ENCODE measurements at regions not wholly inside any gene's neighbourhood (a gene's known extent, or its start where the extent isn't known, plus 50 kb on each side); places are given as distances from the start of the nearest gene placed in this dataset.

DNA sequence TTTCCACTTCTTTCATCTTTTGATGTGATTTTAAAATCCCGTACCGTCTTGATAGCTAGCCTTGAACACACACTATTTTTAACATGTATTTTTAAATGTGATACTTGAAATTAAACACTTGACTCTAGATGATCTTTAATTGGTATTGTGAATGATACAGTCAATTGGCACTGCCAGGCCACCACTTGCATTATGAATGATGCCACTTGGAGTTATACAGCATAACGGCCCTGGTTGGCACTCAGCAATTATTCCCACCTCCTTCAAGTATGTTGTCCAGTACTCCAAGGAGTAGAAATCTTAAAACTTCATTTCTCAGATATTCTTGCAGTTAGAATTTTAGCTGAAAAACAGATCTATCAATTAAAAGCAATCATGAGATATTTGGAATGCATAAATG lies 62.9 kb downstream of the TENT5A start:
- ATAC-seq (ENCODE audit: insufficient read depth, low FRiP score) (no peak), DNase-seq (no peak)
- TF ChIP-seq, protein P1, sequence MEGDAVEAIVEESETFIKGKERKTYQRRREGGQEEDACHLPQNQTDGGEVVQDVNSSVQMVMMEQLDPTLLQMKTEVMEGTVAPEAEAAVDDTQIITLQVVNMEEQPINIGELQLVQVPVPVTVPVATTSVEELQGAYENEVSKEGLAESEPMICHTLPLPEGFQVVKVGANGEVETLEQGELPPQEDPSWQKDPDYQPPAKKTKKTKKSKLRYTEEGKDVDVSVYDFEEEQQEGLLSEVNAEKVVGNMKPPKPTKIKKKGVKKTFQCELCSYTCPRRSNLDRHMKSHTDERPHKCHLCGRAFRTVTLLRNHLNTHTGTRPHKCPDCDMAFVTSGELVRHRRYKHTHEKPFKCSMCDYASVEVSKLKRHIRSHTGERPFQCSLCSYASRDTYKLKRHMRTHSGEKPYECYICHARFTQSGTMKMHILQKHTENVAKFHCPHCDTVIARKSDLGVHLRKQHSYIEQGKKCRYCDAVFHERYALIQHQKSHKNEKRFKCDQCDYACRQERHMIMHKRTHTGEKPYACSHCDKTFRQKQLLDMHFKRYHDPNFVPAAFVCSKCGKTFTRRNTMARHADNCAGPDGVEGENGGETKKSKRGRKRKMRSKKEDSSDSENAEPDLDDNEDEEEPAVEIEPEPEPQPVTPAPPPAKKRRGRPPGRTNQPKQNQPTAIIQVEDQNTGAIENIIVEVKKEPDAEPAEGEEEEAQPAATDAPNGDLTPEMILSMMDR (IDR thresholded peaks at IDR 0.05; ENCODE audit: control extremely low read depth, extremely low read depth) = no peak
- no peak overlapping the region for H3K27ac ChIP-seq (ENCODE audit: low read depth in 1 of 2, low read length in 1 of 2)
- no peak overlapping the region for H3K4me3 ChIP-seq
- no peaks in the 10 kb centered on the region for H3K36me3 ChIP-seq (ENCODE audit: control insufficient read depth in 4 of 4, insufficient read depth in 4 of 4, low read length in 4 of 4)
- H3K27me3 ChIP-seq (ENCODE audit: control insufficient read depth in 3 of 3, insufficient read depth in 3 of 3, low read length in 2 of 3) = no peaks in the 10 kb centered on the region
- no peaks in the 10 kb centered on the region for H3K9me3 ChIP-seq (ENCODE audit: control insufficient read depth in 4 of 4, insufficient read depth in 3 of 4, low read length in 3 of 4)
- H3K9ac ChIP-seq (ENCODE audit: insufficient read depth in 1 of 2, low read length in 2 of 2) = no peak overlapping the region
- WGBS, 2 donors = 83 to 88% methylated on average over 3 of the region's 3 CpGs
- peaks cover 0 to 4% (median 0%) of the 10 kb centered on the region in 5 donors for H3K4me1 ChIP-seq (ENCODE audit: control insufficient read depth in 5 of 5, insufficient read depth in 5 of 5, low read length in 5 of 5)

GRCh38 chr6:81683912-81684311 lies 68.6 kb downstream of the TENT5A start:
- ATAC-seq (ENCODE audit: insufficient read depth, low FRiP score) (no peak), DNase-seq (no peak)
- Histone ChIP-seq H3K4me3 (no peak overlapping the region), H3K9ac (ENCODE audit: insufficient read depth in 1 of 2, low read length in 2 of 2) (no peak overlapping the region), H3K36me3 (ENCODE audit: control insufficient read depth in 4 of 4, insufficient read depth in 4 of 4, low read length in 4 of 4) (no peaks in the 10 kb centered on the region), H3K4me1 (ENCODE audit: control insufficient read depth in 5 of 5, insufficient read depth in 5 of 5, low read length in 5 of 5) (peaks cover 0 to 3% (median 0%) of the 10 kb centered on the region in 5 donors), H3K27me3 (ENCODE audit: control insufficient read depth in 3 of 3, insufficient read depth in 3 of 3, low read length in 2 of 3) (no peaks in the 10 kb centered on the region), H3K27ac (ENCODE audit: low read depth in 1 of 2, low read length in 1 of 2) (no peak overlapping the region), H3K9me3 (ENCODE audit: control insufficient read depth in 4 of 4, insufficient read depth in 3 of 4, low read length in 3 of 4) (no peaks in the 10 kb centered on the region)
- TF ChIP-seq, protein P1 (IDR thresholded peaks at IDR 0.05; ENCODE audit: control extremely low read depth, extremely low read depth) = no peak
- WGBS, 2 donors = 68 to 87% methylated on average over 5 of the region's 5 CpGs

- DNase-seq (no peak), ATAC-seq (ENCODE audit: insufficient read depth, low FRiP score) (no peak)
- Histone ChIP-seq H3K9ac (ENCODE audit: insufficient read depth in 1 of 2, low read length in 2 of 2) (no peak overlapping the region), H3K4me3 (no peak overlapping the region), H3K27me3 (ENCODE audit: control insufficient read depth in 3 of 3, insufficient read depth in 3 of 3, low read length in 2 of 3) (no peaks in the 10 kb centered on the region), H3K9me3 (ENCODE audit: control insufficient read depth in 4 of 4, insufficient read depth in 3 of 4, low read length in 3 of 4) (no peaks in the 10 kb centered on the region), H3K36me3 (ENCODE audit: control insufficient read depth in 4 of 4, insufficient read depth in 4 of 4, low read length in 4 of 4) (no peaks in the 10 kb centered on the region), H3K27ac (ENCODE audit: low read depth in 1 of 2, low read length in 1 of 2) (peak overlapping the region in 1 of 2 donors; percentile 57), H3K4me1 (ENCODE audit: control insufficient read depth in 5 of 5, insufficient read depth in 5 of 5, low read length in 5 of 5) (peaks cover 0 to 3% (median 0%) of the 10 kb centered on the region in 5 donors)
- WGBS, 2 donors = 88 to 94% methylated on average over 5 of the region's 5 CpGs
- TF ChIP-seq, protein P1 (IDR thresholded peaks at IDR 0.05; ENCODE audit: control extremely low read depth, extremely low read depth) = no peak
These were observed 69.4 kb downstream of the TENT5A start for GRCh38 chr6:81682858-81683620.

Measured in lung (tissue), 11 donors.